KOPT-K1 (cell line): ENCODE measurements at regions not wholly inside any gene's neighbourhood (a gene's known extent, or its start where the extent isn't known, plus 50 kb on each side); places are given as distances from the start of the nearest gene placed in this dataset.

Experiments
- H3K27ac ChIP-seq: fragments of 200-600 bp; sonication (generic); 2 replicates; pipeline ENCODE4 v1.5.1; 2016; ENCODE audit warnings: antibody characterized with exemption, mild to moderate bottlenecking, low read depth, low read length; ENCODE audit not compliant: poor library complexity, severe bottlenecking
- H3K36me3 ChIP-seq: fragments of 200-600 bp; sonication (generic); 2 replicates; pipeline ENCODE4 v1.5.1; 2017; ENCODE audit warnings: antibody characterized with exemption, mild to moderate bottlenecking, low read length, moderate library complexity; ENCODE audit not compliant: insufficient read depth
- H3K9me3 ChIP-seq: fragments of 200-600 bp; sonication (generic); 2 replicates; pipeline ENCODE4 v1.5.1; 2017; ENCODE audit warnings: antibody characterized with exemption, low read length, mild to moderate bottlenecking; ENCODE audit not compliant: insufficient read depth, poor library complexity, severe bottlenecking

- Histone ChIP-seq H3K27ac (no peak overlapping the region), H3K36me3 (no peaks in the 10 kb centered on the region), H3K9me3 (no peaks in the 10 kb centered on the region)
Measured at GRCh38 chr5:165232509-165233028, 1727.2 kb downstream of the MAT2B start.

- Histone ChIP-seq H3K36me3 (no peaks in the 10 kb centered on the region), H3K9me3 (no peaks in the 10 kb centered on the region), H3K27ac (no peak overlapping the region)
Measured at GRCh38 chr5:165241811-165242210, 1736.4 kb downstream of the MAT2B start.

- Histone ChIP-seq H3K27ac (no peak overlapping the region), H3K9me3 (no peaks in the 10 kb centered on the region)
Measured at GRCh38 chr5:165242646-165243045, 1737.2 kb downstream of the MAT2B start.

GRCh38 chr5:165244407-165244806, 1739.0 kb downstream of the MAT2B start:
- Histone ChIP-seq H3K9me3 (no peaks in the 10 kb centered on the region), H3K27ac (no peak overlapping the region), H3K36me3 (no peaks in the 10 kb centered on the region)

More at GRCh38 chr5:165242646-165243045, 1737.2 kb downstream of the MAT2B start:
- H3K36me3 ChIP-seq = no peaks in the 10 kb centered on the region

- H3K9me3 ChIP-seq = no peaks in the 10 kb centered on the region
- H3K36me3 ChIP-seq = no peaks in the 10 kb centered on the region
- no peak overlapping the region for H3K27ac ChIP-seq
Measured at GRCh38 chr5:165258197-165258771, 1752.9 kb downstream of the MAT2B start.

GRCh38 chr5:165260426-165260825, 1755.0 kb downstream of the MAT2B start:
- Histone ChIP-seq H3K27ac (no peak overlapping the region), H3K9me3 (no peaks in the 10 kb centered on the region), H3K36me3 (no peaks in the 10 kb centered on the region)

GRCh38 chr5:165263536-165263935, 1758.1 kb downstream of the MAT2B start:
- Histone ChIP-seq H3K9me3 (no peaks in the 10 kb centered on the region), H3K36me3 (no peaks in the 10 kb centered on the region), H3K27ac (no peak overlapping the region)

GRCh38 chr5:165266939-165267338, 1761.5 kb downstream of the MAT2B start:
- H3K27ac ChIP-seq = no peak overlapping the region
- no peaks in the 10 kb centered on the region for H3K36me3 ChIP-seq
- no peaks in the 10 kb centered on the region for H3K9me3 ChIP-seq

GRCh38 chr5:165272436-165272835, 1767.0 kb downstream of the MAT2B start:
- H3K36me3 ChIP-seq = no peaks in the 10 kb centered on the region
- no peak overlapping the region for H3K27ac ChIP-seq
- H3K9me3 ChIP-seq = no peaks in the 10 kb centered on the region

GRCh38 chr5:165277661-165278060, 1772.2 kb downstream of the MAT2B start:
- no peaks in the 10 kb centered on the region for H3K36me3 ChIP-seq
- H3K27ac ChIP-seq = no peak overlapping the region
- no peaks in the 10 kb centered on the region for H3K9me3 ChIP-seq

- Histone ChIP-seq H3K36me3 (no peaks in the 10 kb centered on the region), H3K9me3 (no peaks in the 10 kb centered on the region), H3K27ac (no peak overlapping the region)
Measured at GRCh38 chr5:165282491-165282890, 1777.1 kb downstream of the MAT2B start.

- Histone ChIP-seq H3K27ac (no peak overlapping the region), H3K9me3 (no peaks in the 10 kb centered on the region), H3K36me3 (no peaks in the 10 kb centered on the region)
Measured at GRCh38 chr5:165286692-165287091, 1781.3 kb downstream of the MAT2B start.

- Histone ChIP-seq H3K27ac (no peak overlapping the region), H3K9me3 (no peaks in the 10 kb centered on the region), H3K36me3 (no peaks in the 10 kb centered on the region)
Measured at GRCh38 chr5:165290535-165290934, 1785.1 kb downstream of the MAT2B start.

GRCh38 chr5:165296401-165297130, 1791.1 kb downstream of the MAT2B start:
- Histone ChIP-seq H3K9me3 (no peaks in the 10 kb centered on the region), H3K36me3 (no peaks in the 10 kb centered on the region), H3K27ac (no peak overlapping the region)

- H3K27ac ChIP-seq = no peak overlapping the region
Measured at GRCh38 chr5:165304193-165304827, 1798.9 kb downstream of the MAT2B start.

More at GRCh38 chr5:165304193-165304827, 1798.9 kb downstream of the MAT2B start:
- Histone ChIP-seq H3K9me3 (no peaks in the 10 kb centered on the region), H3K36me3 (no peaks in the 10 kb centered on the region)
